ENCODE measurements at regions not wholly inside any gene's neighbourhood (a gene's known extent, or its start where the extent isn't known, plus 50 kb on each side); places are given as distances from the start of the nearest gene placed in this dataset.

GRCh38 chr10:26381986-26382385 is 56.2 kb upstream of the APBB1IP start:
- Histone ChIP-seq H3K4me1 (peaks cover 0 to 7% (median 0%) of the 10 kb centered on the region in 4 donors), H3K27me3 (no peaks in the 10 kb centered on the region), H3K4me3 (no peak overlapping the region), H3K27ac (no peak overlapping the region), H3K36me3 (no peaks in the 10 kb centered on the region), H3K9me3 (no peaks in the 10 kb centered on the region)
- no peak for ATAC-seq (ENCODE audit: low FRiP score in 2 of 2)
- TF ChIP-seq EP300 (IDR thresholded peaks at IDR 0.05) = no peak
- TF ChIP-seq CTCF (IDR thresholded peaks at IDR 0.05) = no peak
- TF ChIP-seq POLR2A (IDR thresholded peaks at IDR 0.05) = no peak
- no peak for TF ChIP-seq POLR2AphosphoS5 (IDR thresholded peaks at IDR 0.05)
- DNase-seq = no peak
- WGBS, 2 donors = 64 to 83% methylated on average over 1 of the region's 1 CpG

- DNase-seq (no peak), ATAC-seq (ENCODE audit: low FRiP score in 2 of 2) (no peak)
- 78% methylated on average over 3 of the region's 3 CpGs for WGBS, 2 donors
- H3K36me3 ChIP-seq = no peaks in the 10 kb centered on the region
- TF ChIP-seq POLR2A (IDR thresholded peaks at IDR 0.05) = no peak
- no peaks in the 10 kb centered on the region for H3K27me3 ChIP-seq
- H3K27ac ChIP-seq = no peak overlapping the region
- no peaks in the 10 kb centered on the region for H3K4me1 ChIP-seq
- no peak overlapping the region for H3K4me3 ChIP-seq
- peaks cover 0 to 3% (median under 1%) of the 10 kb centered on the region in 4 donors for H3K9me3 ChIP-seq
These were observed 53.5 kb upstream of the APBB1IP start for GRCh38 chr10:26384600-26384999.

- Histone ChIP-seq H3K4me1 (no peaks in the 10 kb centered on the region), H3K27ac (no peak overlapping the region), H3K9me3 (peaks cover 0 to 7% (median 2%) of the 10 kb centered on the region in 4 donors), H3K27me3 (no peaks in the 10 kb centered on the region), H3K36me3 (no peaks in the 10 kb centered on the region), H3K4me3 (no peak overlapping the region)
- ATAC-seq (ENCODE audit: low FRiP score in 2 of 2) (no peak), DNase-seq (no peak)
- no peak for TF ChIP-seq EP300 (IDR thresholded peaks at IDR 0.05)
- TF ChIP-seq CTCF (IDR thresholded peaks at IDR 0.05) = no peak
- no peak for TF ChIP-seq POLR2A (IDR thresholded peaks at IDR 0.05)
- TF ChIP-seq POLR2AphosphoS5 (IDR thresholded peaks at IDR 0.05) = no peak
- WGBS, 2 donors = 65 to 88% methylated on average over 4 of the region's 4 CpGs
These were observed 52.7 kb upstream of the APBB1IP start for GRCh38 chr10:26385443-26385842.

GRCh38 chr10:26386781-26387180 is 51.4 kb upstream of the APBB1IP start:
- DNase-seq = no peak
- Histone ChIP-seq H3K36me3 (no peaks in the 10 kb centered on the region), H3K27ac (no peak overlapping the region), H3K9me3 (peaks cover 0 to 7% (median 2%) of the 10 kb centered on the region in 4 donors), H3K4me1 (peaks cover 0 to 4% (median 1%) of the 10 kb centered on the region in 4 donors), H3K27me3 (peaks cover 0 to 6% (median 1%) of the 10 kb centered on the region in 4 donors), H3K4me3 (no peak overlapping the region)
- TF ChIP-seq POLR2A (IDR thresholded peaks at IDR 0.05) (no peak), CTCF (IDR thresholded peaks at IDR 0.05) (no peak), EP300 (IDR thresholded peaks at IDR 0.05) (no peak), POLR2AphosphoS5 (IDR thresholded peaks at IDR 0.05) (no peak)
- ATAC-seq (ENCODE audit: low FRiP score in 2 of 2) = no peak
- 69 to 76% methylated on average over 4 of the region's 4 CpGs for WGBS, 2 donors
